Neural crest cell (in vitro differentiated cells): ENCODE measurements at regions not wholly inside any gene's neighbourhood (a gene's known extent, or its start where the extent isn't known, plus 50 kb on each side); places are given as distances from the start of the nearest gene placed in this dataset.
"Not testable (repeated sequence)": the region's sequence is repeated elsewhere in the genome, so short reads cannot be mapped to it uniquely, and the experiment has no call there.

Experiments used
- DNase-seq: peaks from one replicate; pipeline ENCODE4 v3.0.0; 2021; ENCODE audit warnings: low read depth, mixed read lengths, low spot score
- H3K27ac Mint-ChIP-seq: one replicate; pipeline ENCODE4 v1.8.0; 2021; ENCODE audit warnings: mild to moderate bottlenecking, mixed read lengths; ENCODE audit not compliant: unreplicated experiment
- H3K27me3 Mint-ChIP-seq: 2 replicates; pipeline ENCODE4 v1.8.0; 2021; ENCODE audit warnings: low read depth, mild to moderate bottlenecking, mixed read lengths
- H3K36me3 Mint-ChIP-seq: 2 replicates; pipeline ENCODE4 v1.8.0; 2021; ENCODE audit warnings: low read depth, mild to moderate bottlenecking, mixed read lengths
- H3K4me1 Mint-ChIP-seq: 2 replicates; pipeline ENCODE4 v1.8.0; 2021; ENCODE audit warnings: mixed read lengths
- H3K4me3 Mint-ChIP-seq: one replicate; pipeline ENCODE4 v1.8.0; 2021; ENCODE audit warnings: mild to moderate bottlenecking, mixed read lengths
- H3K9me3 Mint-ChIP-seq: 2 replicates; pipeline ENCODE4 v1.8.0; 2021; ENCODE audit warnings: mixed read lengths
- CTCF ChIP-seq: fragments of 200-600 bp; sonication (generic); conservative IDR thresholded peaks from 2 replicates; pipeline ENCODE4 v1.5.0; 2021; ENCODE audit warnings: antibody characterized with exemption, mild to moderate bottlenecking

- Mint-ChIP-seq H3K27ac (no peak overlapping the region), H3K4me3 (no peak overlapping the region), H3K4me1 (no peaks in the 10 kb centered on the region), H3K9me3 (peaks cover 2% of the 10 kb centered on the region), H3K27me3 (no peaks in the 10 kb centered on the region), H3K36me3 (no peaks in the 10 kb centered on the region)
- TF ChIP-seq CTCF: no peak
- DNase-seq: no peak
Measured at GRCh38 chr2:194079989-194080388, 1577.0 kb upstream of the SLC39A10 start.

- H3K4me3 Mint-ChIP-seq: no peak overlapping the region
Measured at GRCh38 chr2:194077366-194077765, 1579.7 kb upstream of the SLC39A10 start.

GRCh38 chr2:194062401-194062800, 1594.6 kb upstream of the SLC39A10 start:
- Mint-ChIP-seq H3K27me3 (no peaks in the 10 kb centered on the region), H3K4me1 (no peaks in the 10 kb centered on the region), H3K4me3 (no peak overlapping the region), H3K9me3 (no peaks in the 10 kb centered on the region), H3K27ac (no peak overlapping the region), H3K36me3 (no peaks in the 10 kb centered on the region)
- no peak for TF ChIP-seq CTCF
- no peak for DNase-seq

More at GRCh38 chr2:194077366-194077765, 1579.7 kb upstream of the SLC39A10 start:
- Mint-ChIP-seq H3K27ac (no peak overlapping the region), H3K4me1 (no peaks in the 10 kb centered on the region), H3K27me3 (no peaks in the 10 kb centered on the region), H3K9me3 (no peaks in the 10 kb centered on the region), H3K36me3 (no peaks in the 10 kb centered on the region)
- DNase-seq: no peak
- TF ChIP-seq CTCF: no peak

GRCh38 chr2:194060269-194060668, 1596.8 kb upstream of the SLC39A10 start:
- H3K4me1 Mint-ChIP-seq: no peaks in the 10 kb centered on the region
- H3K36me3 Mint-ChIP-seq: no peaks in the 10 kb centered on the region
- no peak for DNase-seq
- no peak for TF ChIP-seq CTCF
- H3K9me3 Mint-ChIP-seq: peaks cover 2% of the 10 kb centered on the region
- H3K27me3 Mint-ChIP-seq: no peaks in the 10 kb centered on the region
- H3K27ac Mint-ChIP-seq: no peak overlapping the region
- no peak overlapping the region for H3K4me3 Mint-ChIP-seq

GRCh38 chr2:194054313-194054712, 1602.7 kb upstream of the SLC39A10 start:
- H3K4me1 Mint-ChIP-seq: no peaks in the 10 kb centered on the region
- H3K27ac Mint-ChIP-seq: no peak overlapping the region
- H3K4me3 Mint-ChIP-seq: no peak overlapping the region
- H3K27me3 Mint-ChIP-seq: no peaks in the 10 kb centered on the region
- TF ChIP-seq CTCF: no peak
- H3K9me3 Mint-ChIP-seq: peaks cover 2% of the 10 kb centered on the region
- no peak for DNase-seq
- no peaks in the 10 kb centered on the region for H3K36me3 Mint-ChIP-seq

GRCh38 chr2:194044321-194044720, 1612.7 kb upstream of the SLC39A10 start:
- TF ChIP-seq CTCF: no peak
- H3K36me3 Mint-ChIP-seq: no peaks in the 10 kb centered on the region
- H3K27me3 Mint-ChIP-seq: no peaks in the 10 kb centered on the region
- H3K27ac Mint-ChIP-seq: no peak overlapping the region
- no peaks in the 10 kb centered on the region for H3K9me3 Mint-ChIP-seq
- no peak overlapping the region for H3K4me3 Mint-ChIP-seq
- no peak for DNase-seq
- no peaks in the 10 kb centered on the region for H3K4me1 Mint-ChIP-seq

GRCh38 chr2:194021130-194021529, 1635.9 kb upstream of the SLC39A10 start:
- DNase-seq, H3K9me3 Mint-ChIP-seq, H3K27ac Mint-ChIP-seq, H3K27me3 Mint-ChIP-seq, H3K4me1 Mint-ChIP-seq, H3K36me3 Mint-ChIP-seq, H3K4me3 Mint-ChIP-seq: not testable (repeated sequence)
